DND-41 (cell line): ENCODE measurements at regions not wholly inside any gene's neighbourhood (a gene's known extent, or its start where the extent isn't known, plus 50 kb on each side); places are given as distances from the start of the nearest gene placed in this dataset.

ENCODE experiments used
- ATAC-seq: fragments of 200-7000 bp; cut with Tn5 transposase; 3 replicates; pipeline ENCODE4 v1.9.1; 2021; ENCODE audit warnings: low read depth; ENCODE audit not compliant: insufficient read depth
- DNase-seq: peaks from one replicate; pipeline ENCODE4 v3.0.0-alpha.2; 2020
- H2AFZ ChIP-seq: 2 replicates; pipeline ENCODE4 v1.6.0; 2012; ENCODE audit warnings: low read depth, low read length
- H3K27ac ChIP-seq: 2 replicates; pipeline ENCODE4 v1.5.1; 2012; ENCODE audit warnings: low read length, inconsistent platforms
- H3K27me3 ChIP-seq: fragments of 200-600 bp; sonication (generic); 2 replicates; pipeline ENCODE4 v1.6.0; 2012; ENCODE audit warnings: low read length, mild to moderate bottlenecking, inconsistent platforms; ENCODE audit not compliant: insufficient read depth, poor library complexity
- H3K36me3 ChIP-seq: 2 replicates; pipeline ENCODE4 v1.5.1; 2012; ENCODE audit warnings: low read length, inconsistent platforms; ENCODE audit not compliant: insufficient read depth
- H3K4me1 ChIP-seq: 2 replicates; pipeline ENCODE4 v1.5.1; 2012; ENCODE audit warnings: mild to moderate bottlenecking, low read length; ENCODE audit not compliant: insufficient read depth
- H3K4me2 ChIP-seq: 2 replicates; pipeline ENCODE4 v1.6.0; 2012; ENCODE audit warnings: mild to moderate bottlenecking, moderate library complexity, low read length, inconsistent platforms; ENCODE audit not compliant: insufficient read depth
- H3K4me3 ChIP-seq, 2 experiments: fragments of 200-600 bp in 1 of 2; shearing (Covaris generic) in 1 of 2; 2 replicates each; pipeline ENCODE4 v1.5.1; 2012 to 2016; ENCODE audit warnings: inconsistent platforms in 2 of 2, low read length in 2 of 2, mild to moderate bottlenecking in 2 of 2, low read depth in 1 of 2, moderate library complexity in 1 of 2
- H3K79me2 ChIP-seq: 2 replicates; pipeline ENCODE4 v1.6.0; 2012; ENCODE audit warnings: low read length, inconsistent platforms; ENCODE audit not compliant: insufficient read depth
- H3K9ac ChIP-seq: 2 replicates; pipeline ENCODE4 v1.6.0; 2012; ENCODE audit warnings: low read depth, mild to moderate bottlenecking, inconsistent platforms, low read length, moderate library complexity
- H3K9me3 ChIP-seq: 2 replicates; pipeline ENCODE4 v1.5.1; 2012; ENCODE audit warnings: low read length, moderate library complexity, mild to moderate bottlenecking, inconsistent platforms; ENCODE audit not compliant: insufficient read depth, severe bottlenecking
- H4K20me1 ChIP-seq: 2 replicates; pipeline ENCODE4 v1.6.0; 2012; ENCODE audit warnings: low read length; ENCODE audit not compliant: insufficient read depth
- CTCF ChIP-seq: IDR thresholded peaks from 2 replicates; pipeline ENCODE4 v1.5.1; 2012; ENCODE audit warnings: borderline replicate concordance, low read length, moderate library complexity, mild to moderate bottlenecking; ENCODE audit not compliant: poor library complexity, severe bottlenecking; ENCODE audit errors: extremely low read depth
- EZH2 ChIP-seq: IDR thresholded peaks from 3 replicates; pipeline ENCODE4 v1.6.1; 2012; ENCODE audit warnings: borderline replicate concordance, low read depth, mild to moderate bottlenecking, moderate library complexity, low read length, inconsistent platforms; ENCODE audit not compliant: severe bottlenecking

- Histone ChIP-seq H3K4me2 (no peak overlapping the region), H4K20me1 (no peaks in the 10 kb centered on the region), H3K36me3 (no peaks in the 10 kb centered on the region), H3K27me3 (no peaks in the 10 kb centered on the region), H3K9ac (no peak overlapping the region), H3K4me1 (no peaks in the 10 kb centered on the region), H3K4me3 (no peak overlapping the region), H2AFZ (no peak overlapping the region), H3K9me3 (no peaks in the 10 kb centered on the region), H3K27ac (no peak overlapping the region), H3K79me2 (no peaks in the 10 kb centered on the region)
- DNase-seq: no peak
- TF ChIP-seq EZH2 (no peak), CTCF (no peak)
- ATAC-seq: no peak
Observed at GRCh38 chr13:75947448-75947847, 311.3 kb downstream of the LMO7 start.

GRCh38 chr13:75946536-75947284, 310.6 kb downstream of the LMO7 start:
- H3K79me2 ChIP-seq: no peaks in the 10 kb centered on the region
- H4K20me1 ChIP-seq: no peaks in the 10 kb centered on the region
- ATAC-seq: no peak
- no peaks in the 10 kb centered on the region for H3K4me1 ChIP-seq
- H3K27ac ChIP-seq: no peak overlapping the region
- H3K9me3 ChIP-seq: no peaks in the 10 kb centered on the region
- TF ChIP-seq CTCF (no peak), EZH2 (no peak)
- H3K4me2 ChIP-seq: no peak overlapping the region
- no peaks in the 10 kb centered on the region for H3K36me3 ChIP-seq
- H3K9ac ChIP-seq: no peak overlapping the region
- H3K4me3 ChIP-seq: no peak overlapping the region
- no peak for DNase-seq
- H2AFZ ChIP-seq: no peak overlapping the region
- H3K27me3 ChIP-seq: no peaks in the 10 kb centered on the region

- no peak overlapping the region for H2AFZ ChIP-seq
- H3K4me3 ChIP-seq: no peak overlapping the region
- ATAC-seq (no peak), DNase-seq (no peak)
- H3K27me3 ChIP-seq: no peaks in the 10 kb centered on the region
- no peaks in the 10 kb centered on the region for H3K79me2 ChIP-seq
- no peaks in the 10 kb centered on the region for H4K20me1 ChIP-seq
- H3K9me3 ChIP-seq: no peaks in the 10 kb centered on the region
- no peak for TF ChIP-seq CTCF
- TF ChIP-seq EZH2: no peak
- no peak overlapping the region for H3K27ac ChIP-seq
- H3K4me1 ChIP-seq: no peaks in the 10 kb centered on the region
- H3K4me2 ChIP-seq: no peak overlapping the region
- no peaks in the 10 kb centered on the region for H3K36me3 ChIP-seq
- no peak overlapping the region for H3K9ac ChIP-seq
Observed at GRCh38 chr13:75945841-75946482, 309.8 kb downstream of the LMO7 start.
